ENCODE measurements at regions not wholly inside any gene's neighbourhood (a gene's known extent, or its start where the extent isn't known, plus 50 kb on each side); places are given as distances from the start of the nearest gene placed in this dataset.

GRCh38 chr4:57614257-57614932 is 504.2 kb upstream of the IGFBP7 start:
- no peak for DNase-seq (ENCODE audit: low spot score)

- DNase-seq (ENCODE audit: low spot score) = peak; percentile 76
Measured at GRCh38 chr4:57612279-57612678, 502.1 kb upstream of the IGFBP7 start.

GRCh38 chr4:57607566-57608180 is 497.5 kb upstream of the IGFBP7 start:
- DNase-seq (ENCODE audit: low spot score) = peak; percentile 63

GRCh38 chr4:57605376-57605775 is 495.2 kb upstream of the IGFBP7 start:
- DNase-seq (ENCODE audit: low spot score) = no peak

- DNase-seq (ENCODE audit: low spot score) = no peak
Measured at GRCh38 chr4:57602141-57602540, 492.0 kb upstream of the IGFBP7 start.

- DNase-seq (ENCODE audit: low spot score) = no peak
Measured at GRCh38 chr4:57591073-57591472, 480.9 kb upstream of the IGFBP7 start.

GRCh38 chr4:57588557-57588956 is 478.4 kb upstream of the IGFBP7 start:
- DNase-seq (ENCODE audit: low spot score) = no peak

- DNase-seq (ENCODE audit: low spot score) = no peak
Measured at GRCh38 chr4:57580710-57581599, 470.8 kb upstream of the IGFBP7 start.

GRCh38 chr4:57575426-57575825 is 465.2 kb upstream of the IGFBP7 start:
- DNase-seq (ENCODE audit: low spot score) = no peak

- peak; percentile 10 for DNase-seq (ENCODE audit: low spot score)
Measured at GRCh38 chr4:57554556-57555092, 444.4 kb upstream of the IGFBP7 start.

- DNase-seq (ENCODE audit: low spot score) = peak; percentile 63
Measured at GRCh38 chr4:57553728-57554127, 443.5 kb upstream of the IGFBP7 start.

GRCh38 chr4:57550198-57550597 is 440.0 kb upstream of the IGFBP7 start:
- no peak for DNase-seq (ENCODE audit: low spot score)

GRCh38 chr4:57548856-57549255 is 438.7 kb upstream of the IGFBP7 start:
- no peak for DNase-seq (ENCODE audit: low spot score)

GRCh38 chr4:57544811-57545654 is 434.8 kb upstream of the IGFBP7 start:
- DNase-seq (ENCODE audit: low spot score) = no peak

GRCh38 chr4:57504797-57505530 is 394.8 kb upstream of the IGFBP7 start:
- DNase-seq (ENCODE audit: low spot score) = peak; percentile 54

- no peak for DNase-seq (ENCODE audit: low spot score)
Measured at GRCh38 chr4:57504139-57504538, 394.0 kb upstream of the IGFBP7 start.

- DNase-seq (ENCODE audit: low spot score) = peak; percentile 92
Measured at GRCh38 chr4:57501720-57502119, 391.5 kb upstream of the IGFBP7 start.

- DNase-seq (ENCODE audit: low spot score) = no peak
Measured at GRCh38 chr4:57499786-57500185, 389.6 kb upstream of the IGFBP7 start.

GRCh38 chr4:57498251-57498650 is 388.1 kb upstream of the IGFBP7 start:
- DNase-seq (ENCODE audit: low spot score) = no peak

GRCh38 chr4:57496697-57497471 is 386.7 kb upstream of the IGFBP7 start:
- no peak for DNase-seq (ENCODE audit: low spot score)
